IPS-15b (cell line): ENCODE measurements at regions not wholly inside any gene's neighbourhood (a gene's known extent, or its start where the extent isn't known, plus 50 kb on each side); places are given as distances from the start of the nearest gene placed in this dataset.

Experiments used
- H3K27me3 ChIP-seq: one replicate; pipeline ENCODE4 v1.6.1; 2013; ENCODE audit warnings: low read length; ENCODE audit not compliant: control insufficient read depth, insufficient read depth
- H3K36me3 ChIP-seq: one replicate; pipeline ENCODE4 v1.6.1; 2013; ENCODE audit warnings: low read length; ENCODE audit not compliant: control insufficient read depth, insufficient read depth
- H3K4me1 ChIP-seq: one replicate; pipeline ENCODE4 v1.6.1; 2013; ENCODE audit warnings: mild to moderate bottlenecking, low read length; ENCODE audit not compliant: control insufficient read depth, insufficient read depth
- H3K4me3 ChIP-seq: one replicate; pipeline ENCODE4 v1.5.1; 2013; ENCODE audit warnings: low read depth, low read length
- H3K9ac ChIP-seq: one replicate; pipeline ENCODE4 v1.6.1; 2013; ENCODE audit warnings: low read depth, mild to moderate bottlenecking, low read length
- H3K9me3 ChIP-seq: one replicate; pipeline ENCODE4 v1.6.1; 2013; ENCODE audit warnings: mild to moderate bottlenecking, low read length; ENCODE audit not compliant: control insufficient read depth, insufficient read depth

GRCh38 chr19:31402529-31403316 is 53.5 kb upstream of the TSHZ3 start:
- H3K27me3 ChIP-seq = no peaks in the 10 kb centered on the region

GRCh38 chr19:31406106-31406505 is 56.9 kb upstream of the TSHZ3 start:
- Histone ChIP-seq H3K9me3 (no peaks in the 10 kb centered on the region), H3K4me3 (no peak overlapping the region), H3K9ac (no peak overlapping the region), H3K36me3 (no peaks in the 10 kb centered on the region), H3K27me3 (no peaks in the 10 kb centered on the region), H3K4me1 (no peaks in the 10 kb centered on the region)

More at GRCh38 chr19:31402529-31403316, 53.5 kb upstream of the TSHZ3 start:
- no peaks in the 10 kb centered on the region for H3K36me3 ChIP-seq
- H3K9ac ChIP-seq = no peak overlapping the region
- no peak overlapping the region for H3K4me3 ChIP-seq
- H3K4me1 ChIP-seq = no peaks in the 10 kb centered on the region
- no peaks in the 10 kb centered on the region for H3K9me3 ChIP-seq

GRCh38 chr19:31408460-31409124 is 59.4 kb upstream of the TSHZ3 start:
- Histone ChIP-seq H3K9ac (no peak overlapping the region), H3K9me3 (no peaks in the 10 kb centered on the region), H3K4me1 (no peaks in the 10 kb centered on the region), H3K36me3 (no peaks in the 10 kb centered on the region), H3K27me3 (no peaks in the 10 kb centered on the region), H3K4me3 (no peak overlapping the region)

GRCh38 chr19:31413353-31413752 is 64.1 kb upstream of the TSHZ3 start:
- Histone ChIP-seq H3K27me3 (no peaks in the 10 kb centered on the region), H3K9me3 (no peaks in the 10 kb centered on the region), H3K4me3 (no peak overlapping the region), H3K36me3 (no peaks in the 10 kb centered on the region), H3K9ac (no peak overlapping the region), H3K4me1 (peaks cover 19% of the 10 kb centered on the region)

GRCh38 chr19:31415322-31415721 is 66.1 kb upstream of the TSHZ3 start:
- Histone ChIP-seq H3K9me3 (no peaks in the 10 kb centered on the region), H3K4me1 (peaks cover 33% of the 10 kb centered on the region), H3K27me3 (no peaks in the 10 kb centered on the region), H3K9ac (no peak overlapping the region), H3K4me3 (no peak overlapping the region), H3K36me3 (no peaks in the 10 kb centered on the region)

- H3K4me1 ChIP-seq = peaks cover 41% of the 10 kb centered on the region
- no peaks in the 10 kb centered on the region for H3K9me3 ChIP-seq
- H3K4me3 ChIP-seq = no peak overlapping the region
- H3K9ac ChIP-seq = no peak overlapping the region
- H3K27me3 ChIP-seq = no peaks in the 10 kb centered on the region
- no peaks in the 10 kb centered on the region for H3K36me3 ChIP-seq
Observed at GRCh38 chr19:31416548-31416947, 67.3 kb upstream of the TSHZ3 start.

GRCh38 chr19:31418055-31418454 is 68.8 kb upstream of the TSHZ3 start:
- peak overlapping the region; percentile 28 for H3K4me3 ChIP-seq
- peaks cover 45% of the 10 kb centered on the region for H3K4me1 ChIP-seq
- H3K36me3 ChIP-seq = no peaks in the 10 kb centered on the region
- no peaks in the 10 kb centered on the region for H3K27me3 ChIP-seq
- peak overlapping the region; percentile 51 for H3K9ac ChIP-seq
- no peaks in the 10 kb centered on the region for H3K9me3 ChIP-seq

- H3K27me3 ChIP-seq = no peaks in the 10 kb centered on the region
- peak overlapping the region; percentile 51 for H3K9ac ChIP-seq
- H3K9me3 ChIP-seq = no peaks in the 10 kb centered on the region
- H3K36me3 ChIP-seq = no peaks in the 10 kb centered on the region
- peak overlapping the region; percentile 28 for H3K4me3 ChIP-seq
- peaks cover 45% of the 10 kb centered on the region for H3K4me1 ChIP-seq
Observed at GRCh38 chr19:31418692-31419430, 69.6 kb upstream of the TSHZ3 start.

GRCh38 chr19:31419871-31420445 is 70.7 kb upstream of the TSHZ3 start:
- Histone ChIP-seq H3K27me3 (no peaks in the 10 kb centered on the region), H3K9ac (peak overlapping the region; percentile 63), H3K4me3 (no peak overlapping the region), H3K36me3 (no peaks in the 10 kb centered on the region), H3K9me3 (no peaks in the 10 kb centered on the region), H3K4me1 (peaks cover 45% of the 10 kb centered on the region)

GRCh38 chr19:31421082-31421481 is 71.8 kb upstream of the TSHZ3 start:
- H3K4me1 ChIP-seq = peaks cover 51% of the 10 kb centered on the region
- no peak overlapping the region for H3K4me3 ChIP-seq
- no peaks in the 10 kb centered on the region for H3K9me3 ChIP-seq
- H3K36me3 ChIP-seq = no peaks in the 10 kb centered on the region
- peak overlapping the region; percentile 17 for H3K9ac ChIP-seq
- H3K27me3 ChIP-seq = no peaks in the 10 kb centered on the region

- no peak overlapping the region for H3K9ac ChIP-seq
- peaks cover 47% of the 10 kb centered on the region for H3K4me1 ChIP-seq
- H3K4me3 ChIP-seq = no peak overlapping the region
- no peaks in the 10 kb centered on the region for H3K9me3 ChIP-seq
- no peaks in the 10 kb centered on the region for H3K36me3 ChIP-seq
- H3K27me3 ChIP-seq = no peaks in the 10 kb centered on the region
Observed at GRCh38 chr19:31421856-31422255, 72.6 kb upstream of the TSHZ3 start.
